KOPT-K1 (cell line): ENCODE measurements at regions not wholly inside any gene's neighbourhood (a gene's known extent, or its start where the extent isn't known, plus 50 kb on each side); places are given as distances from the start of the nearest gene placed in this dataset.

ENCODE experiments used
- H3K27ac ChIP-seq: fragments of 200-600 bp; sonication (generic); 2 replicates; pipeline ENCODE4 v1.5.1; 2016; ENCODE audit warnings: antibody characterized with exemption, mild to moderate bottlenecking, low read depth, low read length; ENCODE audit not compliant: poor library complexity, severe bottlenecking
- H3K36me3 ChIP-seq: fragments of 200-600 bp; sonication (generic); 2 replicates; pipeline ENCODE4 v1.5.1; 2017; ENCODE audit warnings: antibody characterized with exemption, mild to moderate bottlenecking, low read length, moderate library complexity; ENCODE audit not compliant: insufficient read depth
- H3K9me3 ChIP-seq: fragments of 200-600 bp; sonication (generic); 2 replicates; pipeline ENCODE4 v1.5.1; 2017; ENCODE audit warnings: antibody characterized with exemption, low read length, mild to moderate bottlenecking; ENCODE audit not compliant: insufficient read depth, poor library complexity, severe bottlenecking

- H3K36me3 ChIP-seq, result no peaks in the 10 kb centered on the region
- H3K9me3 ChIP-seq, result no peaks in the 10 kb centered on the region
- H3K27ac ChIP-seq, result no peak overlapping the region
These were observed 210.1 kb downstream of the CDH9 start for GRCh38 chr5:26828294-26828693.

DNA sequence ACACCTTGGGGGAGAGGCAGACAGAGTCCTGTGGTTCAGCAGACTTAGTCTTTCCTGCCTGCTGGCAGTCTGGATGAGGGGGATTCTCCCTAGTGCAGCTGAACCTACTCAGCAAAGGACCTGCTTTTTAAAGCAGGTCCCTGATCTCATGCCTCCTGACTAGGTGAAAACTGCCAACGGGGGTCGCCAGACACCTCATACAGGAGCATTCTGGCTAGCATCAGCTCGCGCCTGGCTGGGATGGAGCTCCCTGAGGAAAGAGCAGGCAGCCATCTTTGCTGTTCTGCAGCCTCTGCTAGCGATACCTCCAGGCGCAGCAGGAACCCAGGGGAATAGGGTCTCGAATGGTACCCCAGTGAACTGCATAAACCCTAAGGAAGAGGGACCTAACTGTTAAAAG, 225.2 kb downstream of the CDH9 start:
- Histone ChIP-seq H3K36me3 (no peaks in the 10 kb centered on the region), H3K27ac (no peak overlapping the region), H3K9me3 (no peaks in the 10 kb centered on the region)

DNA sequence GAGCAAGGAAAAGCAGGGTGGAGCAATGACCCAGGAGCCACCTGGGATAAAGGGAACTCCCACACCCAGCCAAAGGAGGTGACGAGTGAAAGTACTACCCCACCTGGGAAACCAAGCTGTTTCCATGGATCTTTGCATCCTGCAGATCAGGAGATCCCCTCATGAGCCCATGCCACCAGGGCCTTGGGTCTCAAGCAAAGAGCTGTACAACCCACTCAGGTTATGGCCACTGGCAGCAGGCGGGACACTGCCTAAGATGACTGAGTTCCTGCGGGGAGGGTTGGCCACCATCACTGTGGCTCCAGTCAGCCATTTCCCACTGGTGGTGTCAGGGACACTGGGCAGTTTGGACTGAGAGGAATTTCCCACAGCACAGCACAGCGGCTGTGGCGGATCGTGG, 225.7 kb downstream of the CDH9 start:
- H3K9me3 ChIP-seq, result no peaks in the 10 kb centered on the region
- H3K27ac ChIP-seq, result no peak overlapping the region

GRCh38 chr5:26807231-26808199, 230.9 kb downstream of the CDH9 start:
- Histone ChIP-seq H3K27ac (no peak overlapping the region), H3K36me3 (no peaks in the 10 kb centered on the region), H3K9me3 (no peaks in the 10 kb centered on the region)

More for the DNA sequence above, 225.7 kb downstream of the CDH9 start:
- H3K36me3 ChIP-seq, result no peaks in the 10 kb centered on the region

DNA sequence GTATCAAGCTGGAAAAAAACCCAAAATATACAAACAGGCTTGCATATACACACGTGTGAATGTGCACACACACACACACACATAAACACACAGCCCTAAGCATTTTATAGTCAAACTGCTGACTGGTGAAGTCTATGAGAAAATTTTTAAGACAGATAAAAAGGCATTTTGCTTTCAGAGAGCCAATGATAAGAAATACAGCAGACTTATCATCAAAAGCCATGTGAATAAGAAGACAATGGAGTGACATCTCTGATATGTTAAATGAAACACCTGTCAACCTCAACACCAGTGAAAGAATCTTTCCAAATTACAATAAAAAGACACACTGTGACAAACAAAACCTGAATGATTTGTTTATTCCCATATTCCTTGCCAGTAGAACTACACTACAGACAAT, 233.3 kb downstream of the CDH9 start:
- Histone ChIP-seq H3K27ac (no peak overlapping the region), H3K9me3 (no peaks in the 10 kb centered on the region), H3K36me3 (no peaks in the 10 kb centered on the region)

DNA sequence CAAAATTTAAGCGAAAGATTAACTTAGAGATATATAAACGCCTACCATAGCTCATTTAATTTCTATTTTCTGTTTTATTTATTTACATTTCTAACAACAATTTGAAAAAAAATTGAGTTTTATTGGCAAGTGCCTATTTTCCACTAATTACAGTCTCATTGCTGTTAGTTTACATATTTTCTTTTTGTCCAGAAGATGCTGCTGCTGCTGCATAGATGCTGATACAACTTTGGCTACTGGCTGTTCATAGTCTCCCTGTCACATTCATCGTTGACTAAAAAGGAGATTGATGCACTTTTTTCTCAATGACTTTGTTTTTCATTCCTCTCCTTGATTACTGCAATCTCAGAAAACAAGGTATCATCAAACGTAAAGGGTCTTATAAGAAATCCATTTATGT, 235.4 kb downstream of the CDH9 start:
- Histone ChIP-seq H3K36me3 (no peaks in the 10 kb centered on the region), H3K27ac (no peak overlapping the region), H3K9me3 (no peaks in the 10 kb centered on the region)

- Histone ChIP-seq H3K9me3 (no peaks in the 10 kb centered on the region), H3K27ac (no peak overlapping the region), H3K36me3 (no peaks in the 10 kb centered on the region)
These were observed 247.0 kb downstream of the CDH9 start for GRCh38 chr5:26791433-26791832.

GRCh38 chr5:26791021-26791420, 247.4 kb downstream of the CDH9 start:
- Histone ChIP-seq H3K27ac (no peak overlapping the region), H3K9me3 (no peaks in the 10 kb centered on the region), H3K36me3 (no peaks in the 10 kb centered on the region)

DNA sequence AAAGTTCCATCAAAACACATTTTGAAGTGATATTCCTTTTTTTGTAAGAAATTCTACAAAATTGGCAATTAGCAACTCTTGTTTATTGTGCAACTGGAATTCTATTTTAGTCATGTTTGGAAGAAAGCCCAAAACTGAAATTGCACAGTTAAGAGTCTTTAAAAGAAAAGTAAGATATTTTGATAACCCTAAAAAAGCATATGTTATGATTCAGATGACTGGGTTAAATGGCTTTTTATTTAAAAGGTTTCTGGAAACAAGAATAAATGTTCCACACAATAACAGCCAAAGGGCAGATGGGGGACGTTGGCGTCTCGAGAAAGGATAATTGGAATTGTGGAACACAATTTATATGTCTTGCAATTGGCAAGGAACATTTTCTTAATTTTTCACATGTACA, 275.2 kb downstream of the CDH9 start:
- Histone ChIP-seq H3K36me3 (no peaks in the 10 kb centered on the region), H3K27ac (no peak overlapping the region)

GRCh38 chr5:26761446-26761845, 276.9 kb downstream of the CDH9 start:
- Histone ChIP-seq H3K9me3 (no peaks in the 10 kb centered on the region), H3K27ac (no peak overlapping the region), H3K36me3 (no peaks in the 10 kb centered on the region)

More for the DNA sequence above, 275.2 kb downstream of the CDH9 start:
- no peaks in the 10 kb centered on the region for H3K9me3 ChIP-seq

- no peaks in the 10 kb centered on the region for H3K9me3 ChIP-seq
- H3K36me3 ChIP-seq, result no peaks in the 10 kb centered on the region
- no peak overlapping the region for H3K27ac ChIP-seq
These were observed 277.3 kb downstream of the CDH9 start for GRCh38 chr5:26761045-26761444.

- Histone ChIP-seq H3K36me3 (no peaks in the 10 kb centered on the region), H3K9me3 (no peaks in the 10 kb centered on the region), H3K27ac (no peak overlapping the region)
These were observed 280.4 kb downstream of the CDH9 start for GRCh38 chr5:26757941-26758340.

- no peaks in the 10 kb centered on the region for H3K9me3 ChIP-seq
These were observed 288.6 kb downstream of the CDH9 start for GRCh38 chr5:26749829-26750228.

DNA sequence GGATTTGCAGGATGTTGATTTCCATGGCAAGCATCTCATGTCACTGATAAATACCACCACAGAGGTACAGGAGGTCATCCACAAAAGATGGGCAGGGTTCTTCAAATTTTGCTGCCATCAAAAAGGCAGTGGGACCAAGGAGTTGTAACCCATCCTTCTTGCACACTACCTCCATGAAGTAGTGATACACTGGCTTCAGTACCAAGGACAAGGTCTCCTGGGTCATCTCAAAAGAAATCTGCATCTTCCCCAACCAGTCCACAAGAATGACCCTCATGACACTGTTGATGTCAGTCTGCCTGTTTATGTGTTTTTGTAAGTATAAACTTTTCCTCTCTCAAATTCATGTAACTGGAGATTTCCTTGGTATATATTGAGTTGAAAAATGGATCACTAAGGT, 298.2 kb downstream of the CDH9 start:
- H3K36me3 ChIP-seq, result no peaks in the 10 kb centered on the region
- H3K9me3 ChIP-seq, result no peaks in the 10 kb centered on the region
- no peak overlapping the region for H3K27ac ChIP-seq

More at GRCh38 chr5:26749829-26750228, 288.6 kb downstream of the CDH9 start:
- Histone ChIP-seq H3K36me3 (no peaks in the 10 kb centered on the region), H3K27ac (no peak overlapping the region)

DNA sequence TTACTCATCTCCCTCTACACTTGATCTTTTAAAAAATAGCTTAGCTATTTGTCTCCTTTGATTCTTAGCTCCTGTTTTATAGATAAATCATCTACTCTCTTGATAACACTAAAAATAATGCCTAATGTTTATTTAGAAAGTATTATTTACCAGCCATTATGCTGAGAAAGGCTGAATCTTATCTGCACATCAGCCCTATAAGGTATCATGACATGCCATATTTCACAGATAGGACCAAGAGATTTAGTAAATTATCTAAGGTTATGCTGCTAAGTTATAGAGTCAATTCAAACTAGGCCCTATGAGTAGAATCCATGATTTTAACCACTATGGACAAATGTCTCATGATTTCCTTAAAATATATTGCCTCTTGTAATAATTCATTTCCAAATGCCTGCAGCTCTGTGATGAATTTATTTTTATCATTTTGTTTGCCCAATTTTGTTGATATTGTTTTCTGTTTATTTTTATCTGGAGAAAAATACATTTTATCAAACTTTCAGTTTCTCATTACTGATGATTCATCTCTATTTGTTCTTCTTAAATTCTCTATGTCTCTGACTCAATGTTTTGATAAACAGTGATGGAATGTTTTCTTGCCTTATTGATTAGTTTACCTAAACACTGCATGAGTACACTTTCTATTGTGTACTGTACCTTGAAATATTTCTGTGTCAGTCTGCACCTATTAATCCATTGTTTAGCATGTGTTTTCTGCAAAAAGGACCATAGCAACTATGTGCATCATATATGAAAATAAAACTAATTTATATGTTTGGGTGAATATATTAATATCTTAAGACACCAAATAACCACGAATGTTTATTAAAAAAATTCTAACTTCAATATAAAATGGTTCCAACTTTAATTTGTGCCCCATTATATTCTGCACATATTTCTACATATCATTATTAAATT, 300.8 kb downstream of the CDH9 start:
- H3K9me3 ChIP-seq, result no peaks in the 10 kb centered on the region
- no peaks in the 10 kb centered on the region for H3K36me3 ChIP-seq
- no peak overlapping the region for H3K27ac ChIP-seq
